ENCODE measurements at regions not wholly inside any gene's neighbourhood (a gene's known extent, or its start where the extent isn't known, plus 50 kb on each side); places are given as distances from the start of the nearest gene placed in this dataset.

DNA sequence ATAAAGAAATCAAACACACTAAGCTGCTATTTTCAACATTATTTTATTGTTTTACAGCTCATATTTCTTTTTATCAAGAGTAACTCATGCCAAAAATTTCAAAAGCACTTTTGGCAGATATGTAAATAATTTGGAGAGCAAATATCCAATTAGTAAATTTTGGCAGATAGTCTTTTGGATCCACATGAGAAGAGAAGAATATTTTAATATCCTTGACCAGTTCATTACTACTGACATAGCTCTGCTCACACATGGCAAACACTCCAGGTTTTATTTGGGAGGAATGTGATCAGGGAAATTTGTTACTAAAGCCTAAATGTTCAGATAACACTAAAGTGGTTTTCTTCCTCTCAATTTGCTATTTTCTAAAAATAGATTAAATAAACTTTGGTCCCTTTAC lies 1054.3 kb downstream of the FAT4 start:
- TF ChIP-seq EZH2 (IDR thresholded peaks at IDR 0.05; ENCODE audit: insufficient read depth, poor library complexity, severe bottlenecking) (no peak), EZH2phosphoT487 (IDR thresholded peaks at IDR 0.05; ENCODE audit: insufficient read depth, low read depth) (no peak)

All from GM23248 (cell line).